ENCODE measurements at regions not wholly inside any gene's neighbourhood (a gene's known extent, or its start where the extent isn't known, plus 50 kb on each side); places are given as distances from the start of the nearest gene placed in this dataset.

DNA sequence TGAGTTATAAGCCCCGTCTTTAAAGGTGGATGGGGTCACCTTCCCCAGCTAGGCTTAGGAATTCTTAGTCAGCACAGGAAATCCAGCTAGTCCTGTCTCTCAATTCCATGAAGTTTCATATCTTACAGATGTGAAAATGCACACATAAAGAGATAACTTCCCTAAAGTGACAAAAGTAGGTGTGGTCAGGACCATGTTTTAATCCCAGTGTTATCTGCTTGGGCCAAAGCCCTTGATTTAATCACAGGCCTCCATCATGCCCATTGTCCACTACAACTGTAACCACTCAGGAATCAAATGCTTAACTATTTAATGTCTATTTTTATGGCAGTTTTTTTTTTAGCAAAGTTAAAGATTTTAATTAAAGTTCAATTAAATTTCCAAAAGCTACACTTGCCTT is 194.4 kb upstream of the BTG1 start:
- DNase-seq: no peak

DNA sequence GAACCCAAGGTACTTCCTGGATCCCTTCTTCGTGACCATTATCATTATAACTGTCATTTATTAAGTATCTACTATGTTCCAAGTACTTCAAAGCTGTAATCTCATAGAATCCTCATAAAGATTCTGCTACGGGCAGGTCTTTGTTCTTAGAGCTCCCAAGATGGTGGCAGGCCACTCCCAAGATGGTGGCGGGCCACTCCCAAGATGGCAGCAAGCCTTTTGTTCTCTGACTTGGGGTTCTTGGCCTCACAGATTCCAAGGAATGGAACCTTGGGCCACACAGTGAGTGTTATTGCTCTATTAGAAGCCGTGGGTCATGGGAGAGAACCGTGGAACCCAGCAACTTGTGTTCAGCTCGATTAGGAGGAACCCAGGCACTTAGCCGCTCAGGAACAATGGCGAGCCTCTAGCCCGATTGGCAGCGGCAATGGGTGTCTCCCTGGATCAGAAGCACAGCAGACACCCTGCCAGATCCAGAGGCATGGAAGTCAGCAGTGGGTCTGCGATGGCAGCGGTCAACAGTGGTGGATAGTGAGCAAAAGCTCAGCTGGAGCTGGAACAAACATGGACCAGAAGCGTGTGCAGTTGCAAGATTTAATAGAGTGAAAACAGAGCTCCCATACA is 193.7 kb upstream of the BTG1 start:
- no peak for DNase-seq

DNA sequence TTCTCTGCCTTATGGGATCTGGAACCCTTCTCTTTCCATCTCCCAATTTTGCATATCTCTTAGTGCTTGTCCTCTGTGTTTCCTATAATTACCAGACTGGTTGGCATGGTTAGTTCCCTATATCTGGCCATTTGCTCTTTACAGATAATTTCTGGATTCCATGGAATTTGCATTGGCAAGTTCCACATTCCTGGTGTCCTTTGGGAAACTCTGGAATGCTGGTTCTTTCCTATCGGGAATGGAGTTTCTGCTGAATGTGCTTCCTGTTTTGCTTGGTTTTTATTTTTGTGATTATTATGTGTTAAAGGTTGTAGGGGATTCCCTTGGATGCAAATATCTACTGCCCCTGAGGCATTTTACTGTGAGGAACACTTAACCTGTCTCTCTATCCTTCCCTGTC is 193.0 kb upstream of the BTG1 start:
- no peak for DNase-seq

DNA sequence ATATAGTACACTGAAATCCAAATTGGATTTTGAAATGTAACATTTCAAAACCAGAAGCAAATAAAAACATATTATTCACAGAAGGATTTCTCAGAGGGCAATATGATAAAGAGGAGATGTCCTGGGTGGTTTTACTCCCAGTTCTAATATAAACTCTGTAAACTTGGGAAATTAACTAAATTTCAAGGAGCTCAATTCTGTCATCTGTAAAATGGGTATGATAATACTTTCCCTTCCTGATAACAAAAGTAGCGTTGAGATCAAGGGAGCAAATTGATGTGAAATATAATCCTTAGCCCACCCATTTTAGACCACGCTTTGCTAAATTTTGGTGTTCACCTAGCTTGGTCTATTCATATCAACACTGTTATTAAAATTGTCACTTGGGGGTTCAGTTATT is 192.5 kb upstream of the BTG1 start:
- DNase-seq: no peak

DNA sequence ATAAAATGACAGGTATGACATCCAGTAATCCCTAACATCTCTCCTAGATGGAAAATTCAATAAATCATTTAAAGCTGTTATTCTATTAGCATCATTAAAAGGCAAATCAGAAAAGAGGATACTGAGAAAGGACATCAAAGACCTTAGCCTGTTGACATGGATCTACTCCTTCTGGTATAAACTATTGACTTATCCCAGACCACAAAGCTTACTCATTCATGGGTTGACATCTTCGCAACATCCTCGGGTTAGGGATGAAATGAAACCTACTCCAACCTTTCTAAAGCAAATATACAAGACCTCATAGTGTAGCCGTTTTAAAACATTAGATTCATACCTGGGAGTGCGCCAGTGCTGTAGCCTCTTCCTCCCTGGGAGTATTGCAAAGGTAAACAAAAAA is 191.5 kb upstream of the BTG1 start:
- DNase-seq: no peak

DNA sequence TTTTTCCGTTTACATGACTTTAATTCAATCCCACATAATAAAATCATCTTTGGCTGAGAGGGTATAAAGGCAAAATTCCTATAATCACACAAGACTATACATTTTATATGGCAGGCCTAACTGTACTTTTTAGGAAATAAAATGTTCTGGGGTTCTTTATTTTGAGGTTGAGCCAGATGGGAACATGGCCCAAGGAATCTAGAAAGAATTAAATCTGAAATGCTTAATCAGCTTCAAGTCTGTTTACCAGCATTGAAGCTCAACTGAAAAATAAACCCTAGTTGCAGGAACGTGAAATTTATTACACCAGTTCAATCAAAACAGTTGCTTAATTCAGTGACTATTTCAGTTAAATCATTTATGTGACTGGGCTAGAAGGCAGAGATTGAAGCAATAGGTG is 191.0 kb upstream of the BTG1 start:
- no peak for DNase-seq

DNA sequence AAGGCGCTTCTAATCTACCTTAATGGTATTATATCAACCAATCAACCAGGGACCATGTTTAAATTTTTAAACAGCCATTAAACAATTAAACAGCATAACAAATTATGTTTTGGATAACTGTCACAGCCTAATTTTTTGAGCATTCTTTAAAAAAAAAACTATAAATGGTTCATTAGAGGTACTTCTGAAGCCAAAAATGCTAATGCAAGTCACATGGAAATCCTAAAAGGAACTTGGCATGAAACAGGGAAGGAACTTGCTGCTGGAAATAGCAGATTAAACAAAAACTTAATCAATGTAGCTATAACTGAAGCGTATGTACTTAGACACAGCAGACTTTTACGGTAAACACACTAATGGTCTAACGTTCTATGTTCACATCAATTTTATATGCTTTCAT is 190.2 kb upstream of the BTG1 start:
- DNase-seq: no peak

DNA sequence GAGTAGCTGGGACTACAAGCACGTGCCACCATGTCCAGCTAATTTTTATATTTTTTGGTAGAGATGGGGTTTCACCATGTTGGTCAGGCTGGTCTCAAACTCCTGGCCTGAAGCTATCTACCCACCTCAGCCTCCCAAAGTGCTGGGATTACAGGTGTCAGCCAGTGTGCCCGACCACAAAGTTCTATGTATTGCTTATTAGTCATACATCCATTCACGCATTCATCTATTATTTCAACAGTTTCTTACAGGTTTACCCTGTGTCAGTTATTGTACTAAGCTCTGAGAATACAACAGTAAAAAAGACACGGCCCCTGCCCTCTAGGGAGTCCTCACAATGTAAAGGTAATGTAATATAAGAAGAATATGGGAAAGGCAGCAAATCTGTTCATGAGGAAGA is 188.9 kb upstream of the BTG1 start:
- no peak for DNase-seq

DNA sequence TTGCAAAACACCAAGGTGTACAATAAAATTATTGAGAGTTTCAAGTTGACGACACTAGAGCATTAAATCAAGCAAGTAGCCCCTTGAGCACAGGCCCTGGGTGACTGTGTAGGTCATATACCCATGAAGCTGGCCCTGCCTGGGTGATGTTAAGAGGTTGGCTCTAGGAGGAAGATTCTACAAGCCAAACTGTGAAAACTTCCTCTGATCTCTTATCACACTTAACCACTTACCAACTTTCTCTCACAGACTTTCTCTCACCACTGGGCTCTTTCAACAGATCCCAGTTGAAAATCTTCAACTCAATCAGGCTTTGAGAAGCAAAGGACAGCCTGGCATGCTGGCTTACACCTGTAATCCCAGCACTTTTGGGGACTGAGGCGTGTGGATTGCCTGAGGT is 186.9 kb upstream of the BTG1 start:
- no peak for DNase-seq

DNA sequence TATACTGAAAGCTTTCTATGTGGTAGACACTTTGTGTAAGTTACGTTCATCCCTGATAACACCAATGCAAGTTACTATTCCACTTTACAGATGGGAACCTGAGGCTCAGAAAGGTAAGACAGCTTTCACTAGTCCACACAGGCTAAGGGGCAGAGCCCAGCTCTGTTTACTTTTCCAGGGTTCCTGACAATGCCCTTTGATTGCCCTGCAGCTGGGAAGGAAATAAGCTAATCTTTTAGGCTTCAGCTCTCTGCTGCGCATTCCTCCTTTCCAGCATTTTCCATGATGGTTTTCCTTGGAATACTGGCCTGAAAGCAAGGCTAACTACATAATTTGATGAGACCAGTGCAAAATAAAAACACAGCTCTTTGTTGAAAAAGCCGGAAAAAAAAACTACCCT is 185.7 kb upstream of the BTG1 start:
- no peak for DNase-seq

DNA sequence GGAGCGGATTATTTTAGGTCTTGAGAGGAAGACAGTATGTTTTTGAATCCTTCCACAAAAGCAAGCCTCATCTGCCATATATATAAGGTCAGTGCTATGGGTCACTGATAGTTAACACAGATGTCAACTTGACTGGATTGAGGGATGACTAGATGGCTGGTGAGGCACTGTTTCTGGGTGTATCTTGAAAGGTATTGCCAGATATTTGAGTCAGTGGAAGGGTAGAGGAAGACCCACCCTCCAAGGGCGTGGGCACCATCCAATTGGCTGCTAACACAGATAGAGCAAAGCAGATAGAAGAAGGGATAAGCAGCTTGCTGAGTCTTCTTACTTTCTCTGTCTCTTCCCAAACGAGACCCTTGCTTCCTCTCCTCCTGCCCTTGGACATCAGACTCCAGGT is 185.0 kb upstream of the BTG1 start:
- DNase-seq: no peak

DNA sequence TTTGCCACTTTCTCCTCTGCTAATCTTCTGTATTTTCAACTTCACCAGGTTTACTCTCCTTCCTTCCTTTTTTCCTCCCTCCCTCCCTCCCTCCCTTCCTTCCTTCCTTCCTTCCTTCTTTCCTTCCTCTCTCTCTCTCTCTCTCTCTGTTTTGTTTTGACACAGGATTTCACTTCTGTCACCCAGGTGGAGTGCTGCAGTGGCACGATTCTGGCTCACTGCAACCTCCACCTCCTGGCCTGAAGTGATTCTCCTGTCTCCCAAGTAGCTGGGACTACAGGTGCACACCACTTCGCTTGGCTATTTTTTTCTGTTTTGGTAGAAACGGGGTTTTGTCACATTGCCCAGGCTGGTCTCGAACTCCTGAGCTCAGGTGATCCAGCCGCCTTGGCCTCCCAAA is 181.2 kb upstream of the BTG1 start:
- no peak for DNase-seq

DNA sequence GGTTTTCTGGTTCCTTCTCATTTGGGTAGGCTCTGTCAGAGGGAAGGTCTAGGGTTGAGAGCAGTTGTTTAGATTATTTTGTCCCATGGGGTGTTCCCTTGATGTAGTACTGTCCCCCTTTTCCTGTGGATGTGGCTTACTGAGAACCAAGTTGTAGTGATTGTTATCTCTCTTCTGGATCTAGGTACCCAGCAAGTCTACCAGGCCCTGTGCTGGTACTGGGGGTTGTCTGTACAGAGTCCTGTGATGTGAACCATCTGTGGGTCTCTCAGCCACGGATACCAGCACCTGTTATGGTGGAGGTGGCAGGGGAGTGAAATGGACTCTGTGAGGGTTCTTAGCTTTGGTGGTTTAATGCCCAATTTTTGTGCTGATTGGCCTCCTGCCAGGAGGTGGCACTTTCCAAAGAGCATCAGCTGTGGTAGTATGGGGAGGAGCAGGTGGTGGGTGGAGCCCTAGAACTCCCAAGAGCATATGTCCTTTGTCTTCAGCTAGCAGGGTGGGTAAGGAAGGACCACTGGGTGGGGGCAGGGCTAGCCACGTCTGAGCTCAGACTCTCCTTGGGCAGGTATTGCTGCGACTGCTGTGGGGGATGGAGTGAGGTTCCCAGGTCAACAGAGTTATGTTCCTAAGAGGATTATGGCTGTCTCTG is 179.3 kb upstream of the BTG1 start:
- no peak for DNase-seq

DNA sequence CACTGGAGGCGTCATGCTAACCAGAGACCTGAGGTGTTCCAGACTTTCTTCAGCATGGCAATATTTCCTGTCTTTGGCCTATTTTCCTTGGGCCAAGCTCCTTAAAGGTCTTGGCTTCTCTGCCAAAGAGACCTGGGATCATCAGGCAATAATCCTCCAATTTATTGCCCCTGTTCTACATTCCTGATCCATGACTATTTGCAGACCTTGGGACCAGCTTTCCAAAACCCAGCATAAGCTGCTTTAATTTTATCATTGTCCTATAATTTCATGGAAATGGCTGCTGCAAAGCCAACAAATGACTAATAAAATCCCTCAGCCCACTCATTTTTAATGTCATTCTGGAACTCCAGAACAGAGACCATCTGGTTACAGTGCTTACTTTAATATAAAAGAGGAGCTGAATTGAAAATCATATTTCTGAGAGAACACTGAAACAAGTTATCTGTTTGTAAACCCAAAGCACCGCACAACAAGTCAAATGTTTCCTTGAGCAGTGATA is 166.9 kb upstream of the BTG1 start:
- DNase-seq: no peak

DNA sequence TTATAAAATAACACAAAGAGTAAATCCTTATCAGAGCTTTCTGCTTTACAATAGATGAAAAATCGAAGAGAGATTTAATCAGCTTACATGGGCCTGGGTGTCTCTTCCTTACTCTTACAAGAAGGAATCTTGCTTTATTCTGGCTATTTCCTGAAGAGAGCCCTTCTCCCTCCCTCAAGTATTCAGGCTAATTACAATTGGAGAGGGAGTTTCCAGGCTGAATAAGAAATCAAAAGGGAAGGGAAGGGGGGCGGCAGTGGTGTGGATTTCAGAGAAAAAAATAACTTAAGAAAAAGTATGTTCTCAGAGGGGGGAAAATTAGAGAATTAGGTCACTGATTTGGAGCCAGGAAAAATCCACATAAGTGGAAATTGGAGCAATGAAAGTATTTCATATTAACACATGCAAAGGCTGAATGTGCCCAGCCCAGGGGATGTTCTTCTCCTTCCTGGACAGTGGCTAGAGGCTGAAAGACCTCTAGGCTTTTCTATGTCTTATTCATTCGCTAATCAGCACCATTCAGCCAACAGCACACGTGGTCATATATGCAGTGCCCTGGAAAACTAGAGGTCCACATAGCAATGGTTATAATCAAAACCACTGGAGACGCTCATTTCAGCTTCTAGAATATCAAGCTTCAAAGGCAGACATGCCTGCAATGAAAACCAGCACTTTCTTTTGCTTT is 158.9 kb upstream of the BTG1 start:
- no peak for DNase-seq

DNA sequence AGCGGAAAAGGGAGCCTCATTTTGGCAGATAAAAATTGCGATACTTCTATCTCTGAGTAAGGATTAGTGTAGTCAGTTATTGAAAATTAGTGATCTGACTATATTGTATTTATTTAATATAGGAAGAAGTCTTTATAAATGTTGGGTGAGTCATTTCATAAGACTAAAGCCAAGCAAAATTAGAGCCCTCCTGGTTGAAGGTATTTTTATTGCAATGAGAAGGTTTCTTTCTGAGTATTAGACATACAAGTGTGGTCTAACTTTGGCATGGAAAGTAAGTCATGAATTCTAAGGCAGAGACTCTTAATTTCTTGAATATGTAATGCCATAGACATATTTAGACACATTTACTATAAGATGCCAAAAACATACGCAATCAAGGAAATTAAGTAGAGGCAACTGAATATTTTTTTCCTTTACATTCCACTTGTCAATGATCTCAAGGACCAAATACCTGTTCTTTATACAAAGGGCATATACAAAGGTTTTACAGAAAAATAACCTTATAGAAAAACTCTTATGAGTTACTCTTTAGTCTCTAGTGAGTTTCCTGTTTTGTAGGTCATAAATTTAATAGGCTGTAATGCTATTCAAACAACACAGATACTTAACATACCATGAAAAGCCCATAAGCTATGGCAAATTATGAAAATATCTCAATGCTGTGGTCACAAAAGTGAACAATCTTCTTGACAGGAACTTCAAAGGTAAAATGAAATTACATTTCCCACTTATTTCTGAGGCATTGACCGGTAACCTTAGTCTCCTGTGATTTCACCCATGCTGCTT is 156.6 kb upstream of the BTG1 start:
- DNase-seq: no peak

DNA sequence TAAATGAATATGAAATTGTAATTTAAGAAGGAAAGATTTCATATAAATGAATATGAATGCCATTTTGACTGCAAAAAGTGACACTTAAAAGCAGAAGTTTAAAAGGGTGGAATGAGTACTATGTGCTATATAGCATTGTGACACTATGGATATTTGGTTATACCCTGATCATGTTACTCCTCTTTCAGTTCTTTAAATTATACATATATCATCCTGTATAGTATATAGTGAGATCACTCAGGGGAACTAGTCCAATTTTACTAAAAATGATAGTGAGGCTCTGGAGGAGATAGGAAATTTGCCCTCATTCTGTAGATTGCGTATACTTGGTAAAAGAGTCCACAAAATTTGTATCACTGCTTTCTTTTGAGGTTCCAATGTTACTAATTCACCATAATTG is 155.7 kb upstream of the BTG1 start:
- no peak for DNase-seq

DNA sequence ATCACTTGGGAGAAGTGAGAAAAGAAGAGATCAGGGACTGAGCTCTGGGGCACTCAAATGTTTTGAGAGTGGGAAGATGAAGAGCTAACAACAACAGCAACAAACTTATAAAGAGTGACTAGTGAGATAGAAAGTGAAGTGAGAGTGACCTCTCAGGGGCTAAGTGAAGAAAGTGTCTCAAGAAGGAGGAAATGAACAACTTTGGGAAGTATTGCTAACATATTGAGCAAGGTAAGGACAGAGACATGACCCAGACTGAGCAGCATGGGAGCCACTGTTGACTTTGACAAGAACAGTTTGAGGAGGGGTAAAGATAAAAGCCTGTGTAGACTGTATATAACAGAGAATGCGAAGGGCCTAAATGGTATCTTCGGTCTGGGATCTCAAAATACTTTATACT is 155.1 kb upstream of the BTG1 start:
- no peak for DNase-seq

DNA sequence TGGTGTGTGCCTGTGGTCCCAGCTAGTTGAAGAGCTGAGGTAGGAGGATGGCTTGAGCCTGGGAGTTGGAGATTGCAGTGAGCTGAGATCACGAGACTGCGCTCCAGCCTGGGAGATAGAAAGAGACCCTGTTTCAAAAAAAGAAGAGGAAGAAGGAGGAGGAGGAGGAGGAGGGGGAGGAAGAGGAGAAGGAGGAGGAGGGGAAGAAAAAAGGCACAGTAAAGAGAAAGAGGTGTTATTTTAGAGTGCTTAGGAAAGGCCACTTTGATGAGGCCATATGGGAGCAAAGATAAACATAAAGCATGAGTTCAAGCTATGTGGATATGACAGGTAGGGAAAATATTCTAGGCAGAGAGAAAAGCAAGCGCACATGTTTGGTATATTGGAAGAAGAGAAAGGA is 154.1 kb upstream of the BTG1 start:
- no peak for DNase-seq

DNA sequence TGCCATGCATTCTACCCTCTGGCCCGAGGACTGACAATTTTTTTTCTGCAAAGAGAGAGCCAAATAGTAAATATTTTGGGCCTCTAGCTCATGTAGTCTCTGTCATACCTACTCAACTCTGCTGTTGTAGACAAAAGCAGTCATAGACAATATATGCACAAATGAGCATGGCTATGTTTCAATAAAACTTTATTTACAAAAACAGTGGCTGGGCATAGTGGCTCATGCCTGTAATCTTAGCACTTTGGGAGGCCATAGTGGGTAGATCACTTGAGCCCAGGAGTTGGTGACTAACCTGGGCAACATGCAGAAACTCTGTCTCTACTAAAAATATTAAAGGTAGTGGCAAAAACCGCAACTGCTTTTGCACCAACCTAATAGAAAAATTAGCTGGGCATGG is 153.7 kb upstream of the BTG1 start:
- no peak for DNase-seq

DNA sequence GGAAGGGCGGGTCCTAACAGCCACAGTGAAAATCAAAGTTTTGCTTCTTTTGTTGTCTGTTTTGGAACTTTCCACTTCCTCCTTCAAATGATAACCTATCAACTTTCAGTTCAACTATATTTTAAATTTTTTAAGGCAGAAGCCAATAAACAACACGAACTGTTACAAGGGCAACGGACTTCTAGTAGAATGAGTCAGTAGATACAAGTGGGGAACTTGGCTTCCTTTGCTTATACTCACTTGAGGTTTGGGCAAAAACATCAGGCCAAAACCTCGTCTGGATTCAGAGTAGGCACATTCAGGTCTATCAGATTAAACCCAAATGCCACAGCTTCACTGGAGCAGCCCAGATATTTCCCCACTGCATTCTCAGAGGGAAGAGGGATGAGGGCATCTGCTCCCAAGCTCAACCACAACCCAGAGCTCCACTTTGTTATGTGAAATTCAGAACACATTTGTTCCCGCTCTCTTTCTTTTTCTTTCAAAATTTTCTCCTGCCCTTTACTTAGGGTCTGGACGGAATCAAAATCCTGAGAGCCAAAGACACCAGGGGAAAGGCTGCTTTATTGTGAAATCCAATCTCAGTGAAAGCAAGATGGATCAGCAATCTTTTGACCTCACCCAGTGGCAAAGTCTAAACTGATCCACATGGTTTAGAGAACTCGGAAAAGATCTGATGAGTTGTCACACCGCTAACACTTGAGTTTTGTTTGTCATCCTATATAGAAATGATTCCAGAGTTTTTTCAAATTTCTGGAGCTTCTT is 152.5 kb upstream of the BTG1 start:
- no peak for DNase-seq

DNA sequence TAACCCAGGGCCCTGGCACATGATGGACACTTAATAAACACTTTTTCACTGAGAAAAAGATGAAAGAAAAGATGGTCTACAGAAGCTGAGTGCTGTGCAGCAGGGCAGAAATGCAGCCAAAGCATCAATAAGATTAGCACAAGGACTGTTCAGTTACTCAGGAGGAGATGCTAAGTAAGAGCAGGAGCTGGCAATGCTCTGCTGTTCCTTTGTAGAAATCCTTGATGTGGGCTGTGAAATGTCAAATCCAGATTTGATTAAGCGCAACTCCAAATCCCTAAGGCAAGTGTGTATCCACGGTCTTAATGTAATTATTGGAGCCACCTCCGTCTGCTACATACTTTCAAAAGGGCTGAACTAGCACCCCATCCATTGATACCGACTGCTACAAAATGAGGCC is 151.8 kb upstream of the BTG1 start:
- no peak for DNase-seq

DNA sequence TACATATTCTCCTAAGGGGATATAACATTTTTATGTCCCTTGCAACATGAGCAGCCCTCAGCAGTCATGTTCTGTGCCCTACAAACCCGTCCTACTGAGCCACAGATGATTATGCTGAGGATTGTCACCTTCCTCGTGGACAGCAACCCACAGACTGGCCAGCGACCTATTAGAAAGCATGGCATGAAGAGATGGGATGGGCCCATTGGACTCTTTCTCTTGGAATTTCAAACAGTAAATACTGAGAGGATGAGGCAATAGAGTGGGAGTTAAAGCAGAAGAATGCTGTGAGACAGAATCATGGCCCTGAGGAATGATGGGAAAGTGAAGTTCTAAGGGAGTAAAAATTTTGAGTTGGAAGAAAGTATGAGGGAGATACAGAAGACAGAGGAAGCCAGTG is 149.9 kb upstream of the BTG1 start:
- no peak for DNase-seq

Measured in NCI-H187 treated with DMSO at 0.1 percent for 48 hours (cell line).